K562 (cell line): ENCODE measurements at regions not wholly inside any gene's neighbourhood (a gene's known extent, or its start where the extent isn't known, plus 50 kb on each side); places are given as distances from the start of the nearest gene placed in this dataset.

Experiments used
- ATAC-seq: fragments of 200-7000 bp; cut with Tn5 transposase; 3 replicates; pipeline ENCODE4 v1.9.1; 2020; ENCODE audit warnings: moderate library complexity
- BruUV-seq: library from RNA; stranded (reverse); fragments of 400-500 nt; replicated peaks from 2 replicates; lab custom pipeline; 2021; lab: Mats Ljungman, UMichigan
- CTCF ChIA-PET: fragments of 300-600 bp; formaldehyde crosslinking; extraction: SDS; loops from one replicate; lab custom pipeline; 2021; ENCODE audit warnings: low intra/inter-chr PET ratio; lab: Yijun Ruan, JAX
- POLR2A ChIA-PET: fragments of 300-600, 350-650 bp; sonication (Branson Sonifier 250); formaldehyde crosslinking; extraction: SDS; loops from one replicate; lab custom pipeline; 2021; ENCODE audit warnings: antibody characterized with exemption, inconsistent platforms; lab: Yijun Ruan, JAX
- DNase-seq, 4 experiments: peaks; one replicate each; pipeline versions ENCODE4 v3.0.0 to v3.0.0-alpha.2; 2011 to 2018; ENCODE audit warnings: low spot score in 3 of 4, mixed read lengths in 3 of 4; ENCODE audit errors: extremely low read depth in 1 of 4
- FAIRE-seq: peaks from 2 replicates; lab custom pipeline; 2011; peaks lifted over from hg19 to GRCh38; lab: Jason Lieb, UNC
- H2AFZ ChIP-seq: 2 replicates; pipeline ENCODE4 v1.6.0; 2011; ENCODE audit warnings: low read depth, low read length, control low read depth, inconsistent platforms
- H3K27ac ChIP-seq: fragments of 200-600 bp; 3 replicates; pipeline ENCODE4 v1.8.0; 2011; ENCODE audit warnings: low read depth, mild to moderate bottlenecking, control low read depth, inconsistent platforms, low read length, moderate library complexity, mixed read lengths; ENCODE audit errors: extremely low read depth
- H3K27me3 ChIP-seq, 2 experiments: fragments of 300-600 bp in 1 of 2; 2 replicates in 1 of 2; 3 replicates in 1 of 2; pipeline versions ENCODE4 v1.6.0 to v1.8.0; 2011; ENCODE audit warnings: inconsistent platforms in 2 of 2, low read length in 2 of 2, mild to moderate bottlenecking in 1 of 2, mixed read lengths in 1 of 2, moderate library complexity in 1 of 2; ENCODE audit not compliant: control insufficient read depth in 2 of 2, insufficient read depth in 2 of 2
- H3K36me3 ChIP-seq: fragments of 300-600 bp; 3 replicates; pipeline ENCODE4 v1.8.0; 2011; ENCODE audit warnings: mild to moderate bottlenecking, low read length, inconsistent platforms; ENCODE audit not compliant: control insufficient read depth, insufficient read depth
- H3K4me1 ChIP-seq, 2 experiments: fragments of 200-600 bp in 1 of 2; replicated peaks in 1 of 2; 2 replicates in 1 of 2; 3 replicates in 1 of 2; pipeline versions ENCODE4 v1.5.1 to v1.8.0; 2011; ENCODE audit warnings: inconsistent platforms in 2 of 2, low read length in 2 of 2, mild to moderate bottlenecking in 1 of 2, mixed read lengths in 1 of 2, moderate library complexity in 1 of 2; ENCODE audit not compliant: control insufficient read depth in 2 of 2, insufficient read depth in 2 of 2
- H3K4me2 ChIP-seq: 2 replicates; pipeline ENCODE4 v1.6.1; 2011; ENCODE audit warnings: low read length, control low read depth, inconsistent platforms, mixed read lengths; ENCODE audit not compliant: insufficient read depth
- H3K4me3 ChIP-seq: fragments of 200-600 bp; sonication (generic), shearing (Covaris generic); 2 replicates; pipeline ENCODE4 v1.5.1; 2016; ENCODE audit warnings: control low read depth, inconsistent platforms
- H3K79me2 ChIP-seq: fragments of 200-600 bp; 3 replicates; pipeline ENCODE4 v1.8.0; 2011; ENCODE audit warnings: low read length, inconsistent platforms; ENCODE audit not compliant: control insufficient read depth, insufficient read depth
- H3K9ac ChIP-seq, 2 experiments: 2 replicates each; pipeline versions ENCODE4 v1.6.0 to v1.6.1; 2011; ENCODE audit warnings: low read depth in 2 of 2, low read length in 2 of 2, control low read depth in 1 of 2, inconsistent platforms in 1 of 2, mild to moderate bottlenecking in 1 of 2, mixed read lengths in 1 of 2; ENCODE audit not compliant: insufficient read depth in 1 of 2
- H3K9me1 ChIP-seq: one replicate; pipeline ENCODE4 v1.6.0; 2011; ENCODE audit warnings: inconsistent platforms, mild to moderate bottlenecking, low read length, moderate library complexity; ENCODE audit not compliant: control insufficient read depth, insufficient read depth
- H3K9me3 ChIP-seq: replicated peaks from 2 replicates; pipeline ENCODE4 v1.5.1; 2011; ENCODE audit warnings: low read depth, low read length, inconsistent platforms; ENCODE audit not compliant: control insufficient read depth, insufficient read depth
- H4K20me1 ChIP-seq: replicated peaks from 2 replicates; pipeline ENCODE4 v1.6.1; 2011; ENCODE audit warnings: low read length, inconsistent platforms, mixed read lengths; ENCODE audit not compliant: control insufficient read depth, insufficient read depth
- BMI1 ChIP-seq: fragments of 150-350 bp; IDR thresholded peaks from 2 replicates; pipeline ENCODE4 v1.6.1; 2014; ENCODE audit warnings: low read length
- CTCF ChIP-seq, 3 experiments: IDR thresholded peaks in 2 of 3; conservative IDR thresholded peaks in 1 of 3; 2 replicates each; pipeline ENCODE4 v1.5.1; 2011 to 2012; ENCODE audit warnings: low read length in 3 of 3, mild to moderate bottlenecking in 3 of 3, control low read depth in 2 of 3, improper control_type of control experiment in 1 of 3, inconsistent platforms in 1 of 3, low read depth in 1 of 3, mixed read lengths in 1 of 3, moderate library complexity in 1 of 3; ENCODE audit not compliant: insufficient read depth in 2 of 3
- ELK3 ChIP-seq: fragments of 450-650 bp; formaldehyde crosslinking; IDR thresholded peaks from 2 replicates; pipeline ENCODE4 v1.4.0; 2020; ENCODE audit warnings: mild to moderate bottlenecking
- MYBL2 ChIP-seq, 2 experiments: fragments of 450-650 bp in 1 of 2; sonication (generic) in 1 of 2; formaldehyde crosslinking in 1 of 2; IDR thresholded peaks; 2 replicates each; pipeline versions ENCODE4 v1.6.1 to v1.8.1; 2017 to 2022; ENCODE audit warnings: borderline replicate concordance in 1 of 2, inconsistent platforms in 1 of 2, low read depth in 1 of 2, mild to moderate bottlenecking in 1 of 2, missing genetic modification reagents in 1 of 2, moderate library complexity in 1 of 2
- MYC ChIP-seq, 2 experiments: fragments of 250-450 bp in 1 of 2; sonication (Bioruptor Pico) in 1 of 2; IDR thresholded peaks; 2 replicates each; pipeline versions ENCODE4 v1.5.1 to v1.6.1; 2012 to 2021; ENCODE audit warnings: low read depth in 2 of 2, borderline replicate concordance in 1 of 2, improper control_type of control experiment in 1 of 2, low read length in 1 of 2, mild to moderate bottlenecking in 1 of 2, moderate library complexity in 1 of 2
- SIX5 ChIP-seq, 2 experiments: IDR thresholded peaks; 2 replicates each; pipeline ENCODE4 v1.6.1; 2011; ENCODE audit warnings: low read length in 2 of 2, borderline replicate concordance in 1 of 2, low read depth in 1 of 2, mild to moderate bottlenecking in 1 of 2, moderate library complexity in 1 of 2; ENCODE audit not compliant: insufficient read depth in 1 of 2
- SP2 ChIP-seq: IDR thresholded peaks from 2 replicates; pipeline ENCODE4 v1.6.1; 2011; ENCODE audit warnings: mild to moderate bottlenecking, low read depth, low read length, moderate library complexity; ENCODE audit not compliant: poor library complexity, severe bottlenecking; ENCODE audit errors: extremely low read depth
- ZNF280B ChIP-seq: fragments of 250-450 bp; sonication (Bioruptor Pico); IDR thresholded peaks from 2 replicates; pipeline ENCODE4 v1.5.1; 2021; ENCODE audit warnings: mild to moderate bottlenecking
- ZNF408 ChIP-seq: fragments of 250-450 bp; sonication (Bioruptor Pico); IDR thresholded peaks from 2 replicates; pipeline ENCODE4 v1.4.0; 2020; ENCODE audit warnings: low read depth, mild to moderate bottlenecking, moderate library complexity
- WGBS: fragments of 100-300 bp; shearing (Covaris generic); methylation state at CpG from one replicate; pipeline ENCODE4 v1.1.6; 2016; ENCODE audit warnings: low coverage, mixed read lengths; ENCODE audit not compliant: insufficient coverage; ENCODE audit errors: missing lambda C conversion rate; 5-methylcytosine and 5-hydroxymethylcytosine counted together
- in situ Hi-C: fragments of 300-500 bp; cut with MboI; formaldehyde crosslinking; loops from 4 replicates; pipeline ENCODE4 v1.15.0; 2018; ENCODE audit warnings: inconsistent platforms, mixed read lengths
- intact Hi-C: fragments of 100-400 bp; cut with micrococcal nuclease; formaldehyde crosslinking; loops from 2 replicates; pipeline ENCODE4 v1.14.2; 2022

- POLR2A ChIA-PET = no interaction called here
- in situ Hi-C loops (no loop called here), intact Hi-C loops (no loop called here)
- H3K27me3 ChIP-seq = no peaks in the 10 kb centered on the region
- WGBS = 0% methylated on average over 4 of the region's 4 CpGs
- H3K9ac ChIP-seq = no peak overlapping the region
- FAIRE-seq = no peak
- no peaks in the 10 kb centered on the region for H3K9me1 ChIP-seq
- no peaks in the 10 kb centered on the region for H4K20me1 ChIP-seq
- H3K36me3 ChIP-seq = no peaks in the 10 kb centered on the region
- H2AFZ ChIP-seq = no peak overlapping the region
- no peak for ATAC-seq
- no peaks in the 10 kb centered on the region for H3K4me1 ChIP-seq
- no peak overlapping the region for H3K27ac ChIP-seq
- H3K79me2 ChIP-seq = no peaks in the 10 kb centered on the region
- CTCF ChIA-PET = no interaction called here
- no peak overlapping the region for H3K4me2 ChIP-seq
- H3K9me3 ChIP-seq = no peaks in the 10 kb centered on the region
- TF ChIP-seq SP2 (no peak), ZNF280B (CRISPR knock-in tag) (no peak), CTCF (IDR thresholded peaks at IDR 0.05 in 2 of 3, conservative IDR thresholded peaks at IDR 0.05 in 1 of 3; ENCODE audit: insufficient read depth in 2 of 3, low read depth in 1 of 3, low read length in 3 of 3) (no peak), SIX5 (IDR thresholded peaks at IDR 0.05; ENCODE audit: borderline replicate concordance in 1 of 2, insufficient read depth in 1 of 2, low read depth in 1 of 2, low read length in 2 of 2) (no peak), BMI1 (no peak), ZNF408 (CRISPR knock-in tag) (no peak), MYC (IDR thresholded peaks at IDR 0.05; ENCODE audit: low read depth, low read length) (no peak), MYC (CRISPR knock-in tag; IDR thresholded peaks at IDR 0.05; ENCODE audit: borderline replicate concordance, low read depth) (no peak), ELK3 (CRISPR knock-in tag) (no peak), MYBL2 (IDR thresholded peaks at IDR 0.05; ENCODE audit: low read depth) (no peak), MYBL2 (CRISPR knock-in tag; IDR thresholded peaks at IDR 0.05; ENCODE audit: borderline replicate concordance) (no peak)
- DNase-seq = no peak
- BruUV-seq = no TSS peak
- H3K4me3 ChIP-seq = no peak overlapping the region
Observed at GRCh38 chr12:30092983-30093617, 309.4 kb upstream of the TMTC1 start.
